GM12864 (cell line): ENCODE measurements at regions not wholly inside any gene's neighbourhood (a gene's known extent, or its start where the extent isn't known, plus 50 kb on each side); places are given as distances from the start of the nearest gene placed in this dataset.

Source experiments
- DNase-seq: peaks from one replicate; pipeline ENCODE4 v3.0.0-alpha.2; 2011; ENCODE audit warnings: low read depth
- H3K4me3 ChIP-seq: 2 replicates; pipeline ENCODE4 v1.5.1; 2011; ENCODE audit warnings: mild to moderate bottlenecking, low read depth, low read length, control low read depth
- TF ChIP-seq, protein P1 (sequence below): IDR thresholded peaks from 2 replicates; pipeline ENCODE4 v1.5.1; 2011; ENCODE audit warnings: low read depth, mild to moderate bottlenecking, moderate library complexity, low read length, control low read depth, inconsistent platforms; ENCODE audit errors: missing control alignments

DNA sequence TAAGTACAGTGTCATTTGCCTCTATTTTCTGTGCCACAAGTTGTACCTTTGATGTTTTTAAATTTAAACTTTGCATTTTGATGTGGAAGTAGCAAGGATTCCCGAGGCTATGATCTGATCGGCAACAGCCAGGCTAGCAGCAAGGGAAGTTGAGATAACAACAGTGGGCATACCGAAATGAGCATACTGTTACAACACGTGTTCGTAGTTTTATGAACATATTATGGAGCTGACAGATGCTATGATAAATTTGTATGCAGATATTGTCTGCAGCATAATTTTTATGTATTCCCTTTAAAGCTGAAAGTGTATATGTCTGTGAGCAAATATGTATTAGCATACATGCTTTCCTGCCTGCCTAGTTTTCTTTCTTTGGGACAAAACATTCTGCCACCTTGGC is 306.1 kb downstream of the PCDH7 start:
- TF ChIP-seq, protein P1, sequence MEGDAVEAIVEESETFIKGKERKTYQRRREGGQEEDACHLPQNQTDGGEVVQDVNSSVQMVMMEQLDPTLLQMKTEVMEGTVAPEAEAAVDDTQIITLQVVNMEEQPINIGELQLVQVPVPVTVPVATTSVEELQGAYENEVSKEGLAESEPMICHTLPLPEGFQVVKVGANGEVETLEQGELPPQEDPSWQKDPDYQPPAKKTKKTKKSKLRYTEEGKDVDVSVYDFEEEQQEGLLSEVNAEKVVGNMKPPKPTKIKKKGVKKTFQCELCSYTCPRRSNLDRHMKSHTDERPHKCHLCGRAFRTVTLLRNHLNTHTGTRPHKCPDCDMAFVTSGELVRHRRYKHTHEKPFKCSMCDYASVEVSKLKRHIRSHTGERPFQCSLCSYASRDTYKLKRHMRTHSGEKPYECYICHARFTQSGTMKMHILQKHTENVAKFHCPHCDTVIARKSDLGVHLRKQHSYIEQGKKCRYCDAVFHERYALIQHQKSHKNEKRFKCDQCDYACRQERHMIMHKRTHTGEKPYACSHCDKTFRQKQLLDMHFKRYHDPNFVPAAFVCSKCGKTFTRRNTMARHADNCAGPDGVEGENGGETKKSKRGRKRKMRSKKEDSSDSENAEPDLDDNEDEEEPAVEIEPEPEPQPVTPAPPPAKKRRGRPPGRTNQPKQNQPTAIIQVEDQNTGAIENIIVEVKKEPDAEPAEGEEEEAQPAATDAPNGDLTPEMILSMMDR: no peak
- no peak overlapping the region for H3K4me3 ChIP-seq
- no peak for DNase-seq

GRCh38 chr4:31034550-31034949 is 314.4 kb downstream of the PCDH7 start:
- no peak for DNase-seq
- no peak overlapping the region for H3K4me3 ChIP-seq
- TF ChIP-seq, protein P1: no peak

DNA sequence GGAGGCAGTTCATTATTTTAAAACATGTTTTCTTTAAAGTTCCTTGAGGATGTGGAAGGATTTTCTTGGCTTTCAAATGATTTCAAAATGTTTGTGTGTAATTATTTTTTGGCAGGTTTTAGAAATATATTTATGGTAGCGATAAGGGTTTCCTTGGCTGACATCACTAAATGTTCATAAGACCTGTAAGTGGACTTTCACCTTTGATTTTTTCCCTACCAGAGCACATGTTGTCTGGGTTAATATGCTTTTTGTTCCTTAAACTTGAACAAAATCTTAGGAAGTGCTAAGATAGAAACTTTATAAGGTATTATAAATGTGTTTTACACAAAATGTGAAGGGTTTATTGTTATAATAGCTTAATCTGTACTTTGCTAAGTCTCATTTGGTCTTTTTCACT is 315.6 kb downstream of the PCDH7 start:
- TF ChIP-seq, protein P1: no peak
- DNase-seq: no peak
- H3K4me3 ChIP-seq: no peak overlapping the region

GRCh38 chr4:31037703-31038102 is 317.5 kb downstream of the PCDH7 start:
- TF ChIP-seq, protein P1: no peak
- no peak overlapping the region for H3K4me3 ChIP-seq
- DNase-seq: no peak

DNA sequence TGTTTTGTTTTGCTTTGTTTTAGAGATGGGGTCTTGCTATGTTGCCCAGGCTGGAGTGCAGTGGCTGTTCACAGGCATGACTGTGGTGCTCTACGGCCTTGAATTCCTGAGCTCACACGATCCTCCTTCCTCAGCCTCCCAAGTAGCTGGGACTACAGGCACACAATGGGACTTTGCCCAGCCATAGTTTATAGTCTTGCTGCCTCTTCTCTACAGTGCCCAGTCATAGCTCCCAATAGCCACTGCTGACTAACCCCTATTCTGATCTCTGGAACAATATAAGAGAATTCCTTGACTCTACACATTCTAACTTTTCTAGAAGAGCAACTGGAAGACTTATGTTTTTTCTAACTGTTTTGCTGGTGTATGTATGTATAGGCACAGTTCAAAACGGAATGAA is 319.2 kb downstream of the PCDH7 start:
- TF ChIP-seq, protein P1: no peak
- no peak for DNase-seq
- H3K4me3 ChIP-seq: no peak overlapping the region

DNA sequence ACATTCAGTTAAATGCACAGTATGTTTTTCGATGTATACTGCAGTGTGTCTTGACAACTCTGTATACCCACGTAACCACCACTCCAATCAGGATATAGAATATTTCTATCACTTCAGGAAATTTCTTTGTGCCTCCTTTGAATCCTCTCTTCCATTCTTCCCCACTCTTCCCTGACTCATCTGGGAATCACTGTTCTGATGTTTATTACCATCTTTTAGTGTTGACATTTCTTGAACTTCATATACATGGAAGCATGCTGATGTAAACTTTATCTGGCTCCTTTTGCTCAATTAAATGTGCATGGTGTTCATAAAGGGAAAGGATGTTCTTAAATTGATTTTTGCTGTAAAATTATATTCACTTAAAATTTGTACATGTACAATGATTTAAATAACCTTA is 319.9 kb downstream of the PCDH7 start:
- H3K4me3 ChIP-seq: no peak overlapping the region
- no peak for DNase-seq
- TF ChIP-seq, protein P1: no peak

GRCh38 chr4:31041385-31041784 is 321.2 kb downstream of the PCDH7 start:
- DNase-seq: no peak
- no peak overlapping the region for H3K4me3 ChIP-seq
- TF ChIP-seq, protein P1: no peak
